WTC11 (cell line): ENCODE measurements at regions not wholly inside any gene's neighbourhood (a gene's known extent, or its start where the extent isn't known, plus 50 kb on each side); places are given as distances from the start of the nearest gene placed in this dataset.

ENCODE experiments used
- ATF2 ChIP-seq: sonication (generic); formaldehyde crosslinking; IDR thresholded peaks from 2 replicates; pipeline ENCODE4 v1.8.1; 2022; ENCODE audit warnings: low read depth, missing genetic modification reagents, borderline replicate concordance
- CTCF ChIP-seq: fragments of 200-600 bp; IDR thresholded peaks from 2 replicates; pipeline ENCODE4 v1.8.0; 2022; ENCODE audit warnings: antibody characterized with exemption
- E2F4 ChIP-seq: sonication (generic); formaldehyde crosslinking; IDR thresholded peaks from 2 replicates; pipeline ENCODE4 v1.8.1; 2022; ENCODE audit warnings: low read depth, mild to moderate bottlenecking, moderate library complexity, missing genetic modification reagents, borderline replicate concordance
- FOXP4 ChIP-seq: sonication (generic); formaldehyde crosslinking; IDR thresholded peaks from 2 replicates; pipeline ENCODE4 v1.8.0; 2022; ENCODE audit warnings: mild to moderate bottlenecking, missing genetic modification reagents
- GTF2I ChIP-seq: fragments of 250-450 bp; sonication (Bioruptor Pico); conservative IDR thresholded peaks from 2 replicates; pipeline ENCODE4 v1.4.0; 2021; ENCODE audit warnings: mild to moderate bottlenecking
- JAZF1 ChIP-seq: fragments of 250-450 bp; sonication (Bioruptor Pico); IDR thresholded peaks from 2 replicates; pipeline ENCODE4 v1.9.0; 2021; ENCODE audit warnings: moderate library complexity, mild to moderate bottlenecking, inconsistent platforms
- NR2C2 ChIP-seq: sonication (generic); formaldehyde crosslinking; IDR thresholded peaks from 2 replicates; pipeline ENCODE4 v1.8.0; 2022; ENCODE audit warnings: mild to moderate bottlenecking, missing genetic modification reagents
- RELA ChIP-seq: sonication (generic); formaldehyde crosslinking; IDR thresholded peaks from 2 replicates; pipeline ENCODE4 v1.8.1; 2022; ENCODE audit warnings: missing genetic modification reagents, mild to moderate bottlenecking, borderline replicate concordance
- TEAD4 ChIP-seq: sonication (generic); formaldehyde crosslinking; IDR thresholded peaks from 2 replicates; pipeline ENCODE4 v1.8.0; 2022; ENCODE audit warnings: mild to moderate bottlenecking, missing genetic modification reagents
- USF2 ChIP-seq: sonication (generic); formaldehyde crosslinking; IDR thresholded peaks from 2 replicates; pipeline ENCODE4 v1.8.1; 2023; ENCODE audit warnings: mild to moderate bottlenecking, missing genetic modification reagents, moderate library complexity
- ZBTB21 ChIP-seq: sonication (generic); formaldehyde crosslinking; IDR thresholded peaks from 2 replicates; pipeline ENCODE4 v1.8.1; 2023; ENCODE audit warnings: mild to moderate bottlenecking, missing genetic modification reagents, borderline replicate concordance

- TF ChIP-seq ZBTB21: no peak
- TF ChIP-seq CTCF: no peak
- TF ChIP-seq TEAD4 (CRISPR knock-in tag): no peak
- TF ChIP-seq JAZF1 (CRISPR knock-in tag): no peak
- TF ChIP-seq GTF2I: no peak
- no peak for TF ChIP-seq E2F4 (CRISPR knock-in tag)
- TF ChIP-seq FOXP4 (CRISPR knock-in tag): no peak
- no peak for TF ChIP-seq ATF2 (CRISPR knock-in tag)
- no peak for TF ChIP-seq NR2C2
- TF ChIP-seq RELA (CRISPR knock-in tag): no peak
- no peak for TF ChIP-seq USF2 (CRISPR knock-in tag)
Observed at GRCh38 chr6:105787747-105788146, 298.4 kb upstream of the PRDM1 start.
